Osteoblast (primary cell): ENCODE measurements at regions not wholly inside any gene's neighbourhood (a gene's known extent, or its start where the extent isn't known, plus 50 kb on each side); places are given as distances from the start of the nearest gene placed in this dataset.

ENCODE experiments used
- DNase-seq: peaks from one replicate; pipeline ENCODE4 v3.0.0; 2011; ENCODE audit warnings: low spot score, mixed read lengths; ENCODE audit not compliant: insufficient read length; ENCODE audit errors: missing footprints
- H2AFZ ChIP-seq: 2 replicates; pipeline ENCODE4 v1.6.0; 2011; ENCODE audit warnings: mild to moderate bottlenecking, low read length
- H3K27ac ChIP-seq: 2 replicates; pipeline ENCODE4 v1.5.1; 2011; ENCODE audit warnings: mild to moderate bottlenecking, low read depth, low read length, moderate library complexity
- H3K27me3 ChIP-seq: 2 replicates; pipeline ENCODE4 v1.6.0; 2012; ENCODE audit warnings: mild to moderate bottlenecking, control low read depth, inconsistent platforms, low read length, moderate library complexity; ENCODE audit not compliant: insufficient read depth
- H3K36me3 ChIP-seq: 2 replicates; pipeline ENCODE4 v1.5.1; 2011; ENCODE audit warnings: mild to moderate bottlenecking, low read length, control low read depth, moderate library complexity; ENCODE audit not compliant: insufficient read depth
- H3K4me1 ChIP-seq: 2 replicates; pipeline ENCODE4 v1.5.1; 2011; ENCODE audit warnings: mild to moderate bottlenecking, low read length, control low read depth, moderate library complexity; ENCODE audit not compliant: insufficient read depth
- H3K4me2 ChIP-seq: 2 replicates; pipeline ENCODE4 v1.6.0; 2011; ENCODE audit warnings: mild to moderate bottlenecking, low read length; ENCODE audit not compliant: insufficient read depth
- H3K4me3 ChIP-seq: fragments of 200-600 bp; sonication (generic); 3 replicates; pipeline ENCODE4 v1.5.1; 2012; ENCODE audit warnings: mild to moderate bottlenecking, low read length, inconsistent platforms; ENCODE audit not compliant: insufficient read depth
- H3K79me2 ChIP-seq: 2 replicates; pipeline ENCODE4 v1.6.0; 2012; ENCODE audit warnings: mild to moderate bottlenecking, low read length, control low read depth, inconsistent platforms; ENCODE audit not compliant: insufficient read depth
- H3K9me3 ChIP-seq: 2 replicates; pipeline ENCODE4 v1.5.1; 2011; ENCODE audit warnings: low read depth, low read length, control low read depth
- H4K20me1 ChIP-seq: 2 replicates; pipeline ENCODE4 v1.6.0; 2012; ENCODE audit warnings: mild to moderate bottlenecking, low read length, control low read depth; ENCODE audit not compliant: insufficient read depth
- TF ChIP-seq, protein P1 (sequence below): IDR thresholded peaks from 2 replicates; pipeline ENCODE4 v1.5.1; 2011; ENCODE audit warnings: mild to moderate bottlenecking, low read depth, low read length, moderate library complexity; ENCODE audit errors: extremely low read depth

DNA sequence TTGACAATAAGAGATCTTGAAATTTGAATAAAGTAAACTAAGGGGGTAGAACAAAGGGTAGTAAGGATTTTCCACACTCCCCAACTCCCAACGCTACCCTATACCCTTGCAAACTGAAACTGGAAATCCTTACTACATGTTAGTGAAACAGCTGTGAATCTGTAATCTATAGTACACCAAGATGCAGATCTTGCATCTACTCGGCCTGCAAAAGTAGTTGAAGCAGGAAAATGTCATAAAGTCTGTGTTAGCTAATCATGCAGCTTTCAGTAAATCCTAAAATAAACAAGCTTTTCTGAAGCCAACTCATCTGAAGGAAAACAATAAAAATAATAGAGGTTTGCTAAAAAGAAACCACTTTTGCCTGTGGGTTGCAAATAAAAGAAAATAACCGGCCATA is 1242.0 kb upstream of the ACO1 start:
- H3K9me3 ChIP-seq = no peaks in the 10 kb centered on the region
- no peak overlapping the region for H3K27ac ChIP-seq
- H3K4me1 ChIP-seq = peaks cover 7% of the 10 kb centered on the region
- no peaks in the 10 kb centered on the region for H4K20me1 ChIP-seq
- H3K79me2 ChIP-seq = no peaks in the 10 kb centered on the region
- H3K36me3 ChIP-seq = no peaks in the 10 kb centered on the region
- H3K27me3 ChIP-seq = no peaks in the 10 kb centered on the region
- no peak overlapping the region for H3K4me3 ChIP-seq
- TF ChIP-seq, protein P1, sequence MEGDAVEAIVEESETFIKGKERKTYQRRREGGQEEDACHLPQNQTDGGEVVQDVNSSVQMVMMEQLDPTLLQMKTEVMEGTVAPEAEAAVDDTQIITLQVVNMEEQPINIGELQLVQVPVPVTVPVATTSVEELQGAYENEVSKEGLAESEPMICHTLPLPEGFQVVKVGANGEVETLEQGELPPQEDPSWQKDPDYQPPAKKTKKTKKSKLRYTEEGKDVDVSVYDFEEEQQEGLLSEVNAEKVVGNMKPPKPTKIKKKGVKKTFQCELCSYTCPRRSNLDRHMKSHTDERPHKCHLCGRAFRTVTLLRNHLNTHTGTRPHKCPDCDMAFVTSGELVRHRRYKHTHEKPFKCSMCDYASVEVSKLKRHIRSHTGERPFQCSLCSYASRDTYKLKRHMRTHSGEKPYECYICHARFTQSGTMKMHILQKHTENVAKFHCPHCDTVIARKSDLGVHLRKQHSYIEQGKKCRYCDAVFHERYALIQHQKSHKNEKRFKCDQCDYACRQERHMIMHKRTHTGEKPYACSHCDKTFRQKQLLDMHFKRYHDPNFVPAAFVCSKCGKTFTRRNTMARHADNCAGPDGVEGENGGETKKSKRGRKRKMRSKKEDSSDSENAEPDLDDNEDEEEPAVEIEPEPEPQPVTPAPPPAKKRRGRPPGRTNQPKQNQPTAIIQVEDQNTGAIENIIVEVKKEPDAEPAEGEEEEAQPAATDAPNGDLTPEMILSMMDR = no peak
- peak overlapping the region; percentile 62 for H2AFZ ChIP-seq
- no peak for DNase-seq
- no peak overlapping the region for H3K4me2 ChIP-seq

DNA sequence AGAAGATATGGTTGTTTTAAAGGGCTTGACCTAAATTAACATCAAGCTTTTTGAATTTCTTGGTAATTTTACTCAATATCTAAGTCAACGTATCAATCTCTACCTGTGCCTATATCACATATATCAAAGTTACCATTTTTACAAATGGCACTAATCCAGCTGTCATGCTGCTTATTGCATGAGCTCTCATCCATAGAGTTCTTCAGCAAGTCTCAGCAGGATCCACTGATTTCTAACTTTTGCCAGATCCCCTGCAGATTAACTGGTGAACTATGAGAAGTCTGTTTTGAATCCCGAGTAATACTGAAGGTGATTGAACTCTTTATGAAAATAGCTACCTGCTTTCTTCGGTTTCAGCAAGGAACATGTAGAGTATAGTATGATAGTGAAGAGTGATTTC is 1239.8 kb upstream of the ACO1 start:
- Histone ChIP-seq H3K36me3 (no peaks in the 10 kb centered on the region), H4K20me1 (no peaks in the 10 kb centered on the region), H2AFZ (no peak overlapping the region), H3K9me3 (no peaks in the 10 kb centered on the region), H3K27me3 (no peaks in the 10 kb centered on the region), H3K27ac (no peak overlapping the region), H3K4me3 (no peak overlapping the region), H3K4me2 (no peak overlapping the region), H3K4me1 (no peaks in the 10 kb centered on the region), H3K79me2 (no peaks in the 10 kb centered on the region)
- DNase-seq = no peak
- TF ChIP-seq, protein P1 = no peak

DNA sequence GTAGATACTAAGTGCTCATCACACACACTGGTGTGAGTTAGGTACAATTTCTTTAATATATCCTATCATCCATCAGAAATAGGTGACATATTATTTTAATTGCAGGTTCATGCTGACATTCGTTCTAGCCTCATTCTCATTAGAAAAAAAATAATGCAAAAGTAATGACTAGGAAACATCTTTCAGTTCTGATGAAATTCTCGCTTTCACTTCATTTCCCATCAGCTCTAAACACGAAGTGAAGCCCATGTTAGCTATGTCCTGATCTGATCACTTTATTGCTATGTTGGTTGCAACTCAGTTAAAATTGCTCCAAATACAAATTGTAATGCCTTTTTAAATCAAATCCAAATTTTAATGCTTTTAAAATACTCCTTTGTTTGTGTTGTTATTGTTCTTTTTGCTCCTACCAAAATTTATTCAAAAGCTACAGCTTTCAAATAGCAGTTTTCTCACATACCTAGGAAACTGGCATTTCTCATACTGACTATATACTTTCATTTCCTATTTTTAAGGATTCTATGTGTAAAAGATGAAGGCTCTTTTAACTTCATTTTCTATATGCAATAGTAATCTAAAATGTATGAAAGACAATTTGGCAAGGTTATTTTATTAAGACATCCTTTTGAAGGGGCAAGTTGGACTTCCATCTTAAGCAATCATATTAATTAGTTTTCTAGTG is 1237.8 kb upstream of the ACO1 start:
- no peaks in the 10 kb centered on the region for H3K36me3 ChIP-seq
- H3K79me2 ChIP-seq = no peaks in the 10 kb centered on the region
- DNase-seq = no peak
- TF ChIP-seq, protein P1 = no peak
- H3K4me3 ChIP-seq = no peak overlapping the region
- no peak overlapping the region for H3K27ac ChIP-seq
- no peaks in the 10 kb centered on the region for H3K4me1 ChIP-seq
- no peaks in the 10 kb centered on the region for H3K27me3 ChIP-seq
- H3K4me2 ChIP-seq = no peak overlapping the region
- no peaks in the 10 kb centered on the region for H4K20me1 ChIP-seq
- no peaks in the 10 kb centered on the region for H3K9me3 ChIP-seq
- H2AFZ ChIP-seq = no peak overlapping the region

DNA sequence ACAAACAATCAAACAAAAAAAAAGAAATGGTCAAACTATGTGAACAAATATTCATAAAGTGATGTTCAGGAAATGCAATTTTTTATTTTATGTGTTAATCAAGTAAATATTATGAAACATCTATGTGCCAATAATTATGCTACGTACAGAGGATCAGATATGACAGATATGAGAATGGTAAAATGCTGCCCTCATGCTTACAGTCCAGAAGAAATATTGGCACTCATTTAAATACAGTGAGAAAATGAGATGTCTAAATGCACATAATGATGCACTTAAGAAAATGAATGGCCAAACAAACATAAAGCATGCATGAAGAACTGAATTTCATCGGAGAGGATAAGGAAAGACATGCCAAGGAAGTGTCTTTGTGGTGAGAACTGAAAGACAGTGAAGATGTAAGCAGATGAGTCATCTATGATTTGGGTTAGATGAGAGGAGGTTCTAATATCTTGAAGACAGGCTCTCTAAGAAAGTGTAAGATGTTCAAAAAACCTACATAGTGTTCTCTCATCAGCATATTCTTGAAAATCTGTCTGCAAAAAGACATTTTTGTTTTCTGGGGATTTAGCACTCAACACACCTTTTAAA is 1231.1 kb upstream of the ACO1 start:
- Histone ChIP-seq H3K4me2 (no peak overlapping the region), H3K4me1 (no peaks in the 10 kb centered on the region), H3K9me3 (no peaks in the 10 kb centered on the region), H4K20me1 (no peaks in the 10 kb centered on the region), H3K79me2 (no peaks in the 10 kb centered on the region), H3K27ac (no peak overlapping the region), H2AFZ (no peak overlapping the region), H3K36me3 (no peaks in the 10 kb centered on the region), H3K27me3 (no peaks in the 10 kb centered on the region), H3K4me3 (no peak overlapping the region)
- DNase-seq = peak; percentile 52
- TF ChIP-seq, protein P1 = no peak
